ENCODE measurements at regions not wholly inside any gene's neighbourhood (a gene's known extent, or its start where the extent isn't known, plus 50 kb on each side); places are given as distances from the start of the nearest gene placed in this dataset.

GRCh38 chr5:65068410-65068809 lies 299.7 kb downstream of the CWC27 start:
- Histone ChIP-seq H3K4me1 (replicated peaks) (no peaks in the 10 kb centered on the region), H3K36me3 (no peaks in the 10 kb centered on the region), H3K27me3 (replicated peaks) (no peaks in the 10 kb centered on the region), H3K9me3 (replicated peaks) (no peaks in the 10 kb centered on the region), H3K4me3 (no peak overlapping the region), H3K27ac (no peak overlapping the region)
- no peak for DNase-seq (ENCODE audit: low read depth in 1 of 2, low spot score in 2 of 2)

- no peak for DNase-seq (ENCODE audit: low read depth in 1 of 2, low spot score in 2 of 2)
- Histone ChIP-seq H3K4me3 (no peak overlapping the region), H3K27me3 (replicated peaks) (no peaks in the 10 kb centered on the region), H3K9me3 (replicated peaks) (no peaks in the 10 kb centered on the region), H3K4me1 (replicated peaks) (no peaks in the 10 kb centered on the region), H3K36me3 (no peaks in the 10 kb centered on the region), H3K27ac (no peak overlapping the region)
Observed at GRCh38 chr5:65070026-65070425, 301.3 kb downstream of the CWC27 start.

GRCh38 chr5:65072850-65073249 lies 304.1 kb downstream of the CWC27 start:
- H3K27me3 ChIP-seq (replicated peaks): no peaks in the 10 kb centered on the region
- H3K4me3 ChIP-seq: no peak overlapping the region
- no peaks in the 10 kb centered on the region for H3K36me3 ChIP-seq
- no peaks in the 10 kb centered on the region for H3K9me3 ChIP-seq (replicated peaks)
- DNase-seq (ENCODE audit: low read depth in 1 of 2, low spot score in 2 of 2): no peak
- no peak overlapping the region for H3K27ac ChIP-seq
- no peaks in the 10 kb centered on the region for H3K4me1 ChIP-seq (replicated peaks)

GRCh38 chr5:65073250-65073661 lies 304.5 kb downstream of the CWC27 start:
- H3K9me3 ChIP-seq (replicated peaks): no peaks in the 10 kb centered on the region

GRCh38 chr5:65075623-65076250 lies 307.0 kb downstream of the CWC27 start:
- DNase-seq (ENCODE audit: low read depth in 1 of 2, low spot score in 2 of 2): no peak
- H3K36me3 ChIP-seq: no peaks in the 10 kb centered on the region
- H3K4me1 ChIP-seq (replicated peaks): 0 out of 2 replicates have a peak, but pooled peaks cover 3% of the 10 kb centered on the region
- H3K9me3 ChIP-seq (replicated peaks): no peaks in the 10 kb centered on the region
- no peaks in the 10 kb centered on the region for H3K27me3 ChIP-seq (replicated peaks)
- H3K4me3 ChIP-seq: no peak overlapping the region
- H3K27ac ChIP-seq: no peak overlapping the region

More at GRCh38 chr5:65073250-65073661, 304.5 kb downstream of the CWC27 start:
- no peak overlapping the region for H3K27ac ChIP-seq
- H3K4me1 ChIP-seq (replicated peaks): 0 out of 2 replicates have a peak, but pooled peaks cover under 1% of the 10 kb centered on the region
- no peaks in the 10 kb centered on the region for H3K27me3 ChIP-seq (replicated peaks)
- H3K36me3 ChIP-seq: no peaks in the 10 kb centered on the region
- H3K4me3 ChIP-seq: no peak overlapping the region
- DNase-seq (ENCODE audit: low read depth in 1 of 2, low spot score in 2 of 2): no peak

GRCh38 chr5:65076251-65076869 lies 307.6 kb downstream of the CWC27 start:
- H3K27me3 ChIP-seq (replicated peaks): no peaks in the 10 kb centered on the region
- H3K4me1 ChIP-seq (replicated peaks): 0 out of 2 replicates have a peak, but pooled peaks cover 3% of the 10 kb centered on the region
- DNase-seq (ENCODE audit: low read depth in 1 of 2, low spot score in 2 of 2): peak in 1 of 2 experiments; percentile 15
- no peak overlapping the region for H3K27ac ChIP-seq
- no peaks in the 10 kb centered on the region for H3K36me3 ChIP-seq
- no peak overlapping the region for H3K4me3 ChIP-seq
- H3K9me3 ChIP-seq (replicated peaks): no peaks in the 10 kb centered on the region

GRCh38 chr5:65077653-65078052 lies 308.9 kb downstream of the CWC27 start:
- Histone ChIP-seq H3K4me3 (no peak overlapping the region), H3K9me3 (replicated peaks) (no peaks in the 10 kb centered on the region), H3K27ac (no peak overlapping the region), H3K27me3 (replicated peaks) (no peaks in the 10 kb centered on the region), H3K4me1 (replicated peaks) (0 out of 2 replicates have a peak, but pooled peaks cover 3% of the 10 kb centered on the region), H3K36me3 (no peaks in the 10 kb centered on the region)
- DNase-seq (ENCODE audit: low read depth in 1 of 2, low spot score in 2 of 2): no peak

- no peaks in the 10 kb centered on the region for H3K36me3 ChIP-seq
- H3K27ac ChIP-seq: no peak overlapping the region
- no peaks in the 10 kb centered on the region for H3K9me3 ChIP-seq (replicated peaks)
- no peak overlapping the region for H3K4me3 ChIP-seq
- 0 out of 2 replicates have a peak, but pooled peaks cover 3% of the 10 kb centered on the region for H3K4me1 ChIP-seq (replicated peaks)
- H3K27me3 ChIP-seq (replicated peaks): no peaks in the 10 kb centered on the region
- DNase-seq (ENCODE audit: low read depth in 1 of 2, low spot score in 2 of 2): no peak
Observed at GRCh38 chr5:65078331-65078730, 309.6 kb downstream of the CWC27 start.

- Histone ChIP-seq H3K4me1 (replicated peaks) (0 out of 2 replicates have a peak, but pooled peaks cover 3% of the 10 kb centered on the region), H3K27me3 (replicated peaks) (no peaks in the 10 kb centered on the region), H3K36me3 (no peaks in the 10 kb centered on the region), H3K4me3 (no peak overlapping the region), H3K9me3 (replicated peaks) (no peaks in the 10 kb centered on the region), H3K27ac (no peak overlapping the region)
- DNase-seq (ENCODE audit: low read depth in 1 of 2, low spot score in 2 of 2): no peak
Observed at GRCh38 chr5:65081071-65081470, 312.3 kb downstream of the CWC27 start.

- Histone ChIP-seq H3K27ac (no peak overlapping the region), H3K36me3 (no peaks in the 10 kb centered on the region), H3K27me3 (replicated peaks) (no peaks in the 10 kb centered on the region), H3K9me3 (replicated peaks) (no peaks in the 10 kb centered on the region), H3K4me3 (no peak overlapping the region), H3K4me1 (replicated peaks) (no peaks in the 10 kb centered on the region)
- no peak for DNase-seq (ENCODE audit: low read depth in 1 of 2, low spot score in 2 of 2)
Observed at GRCh38 chr5:65084795-65085515, 316.2 kb downstream of the CWC27 start.

- Histone ChIP-seq H3K27ac (no peak overlapping the region), H3K9me3 (replicated peaks) (no peaks in the 10 kb centered on the region)
- no peak for DNase-seq (ENCODE audit: low read depth in 1 of 2, low spot score in 2 of 2)
Observed at GRCh38 chr5:65085516-65085850, 316.8 kb downstream of the CWC27 start.

GRCh38 chr5:65086234-65086890 lies 317.6 kb downstream of the CWC27 start:
- Histone ChIP-seq H3K36me3 (no peaks in the 10 kb centered on the region), H3K4me1 (replicated peaks) (no peaks in the 10 kb centered on the region), H3K9me3 (replicated peaks) (no peaks in the 10 kb centered on the region), H3K27ac (no peak overlapping the region), H3K27me3 (replicated peaks) (no peaks in the 10 kb centered on the region), H3K4me3 (no peak overlapping the region)
- no peak for DNase-seq (ENCODE audit: low read depth in 1 of 2, low spot score in 2 of 2)

More at GRCh38 chr5:65085516-65085850, 316.8 kb downstream of the CWC27 start:
- Histone ChIP-seq H3K27me3 (replicated peaks) (no peaks in the 10 kb centered on the region), H3K36me3 (no peaks in the 10 kb centered on the region), H3K4me1 (replicated peaks) (no peaks in the 10 kb centered on the region), H3K4me3 (no peak overlapping the region)

- H3K4me1 ChIP-seq (replicated peaks): no peaks in the 10 kb centered on the region
- H3K27me3 ChIP-seq (replicated peaks): no peaks in the 10 kb centered on the region
- H3K27ac ChIP-seq: no peak overlapping the region
- H3K36me3 ChIP-seq: no peaks in the 10 kb centered on the region
- H3K9me3 ChIP-seq (replicated peaks): no peaks in the 10 kb centered on the region
- DNase-seq (ENCODE audit: low read depth in 1 of 2, low spot score in 2 of 2): no peak
- no peak overlapping the region for H3K4me3 ChIP-seq
Observed at GRCh38 chr5:65087154-65087553, 318.4 kb downstream of the CWC27 start.

- Histone ChIP-seq H3K27me3 (replicated peaks) (no peaks in the 10 kb centered on the region), H3K4me3 (no peak overlapping the region), H3K9me3 (replicated peaks) (no peaks in the 10 kb centered on the region), H3K36me3 (no peaks in the 10 kb centered on the region), H3K27ac (no peak overlapping the region), H3K4me1 (replicated peaks) (no peaks in the 10 kb centered on the region)
- no peak for DNase-seq (ENCODE audit: low read depth in 1 of 2, low spot score in 2 of 2)
Observed at GRCh38 chr5:65094279-65094678, 325.5 kb downstream of the CWC27 start.
